Neuronal stem cell (in vitro differentiated cells): ENCODE measurements at regions not wholly inside any gene's neighbourhood (a gene's known extent, or its start where the extent isn't known, plus 50 kb on each side); places are given as distances from the start of the nearest gene placed in this dataset.

Experiments
- DNase-seq: peaks from one replicate; pipeline ENCODE4 v3.0.0-alpha.2; 2013; ENCODE audit warnings: low spot score
- H2AFZ ChIP-seq: one replicate; pipeline ENCODE4 v1.6.1; 2013; ENCODE audit warnings: mild to moderate bottlenecking, low read length, inconsistent platforms
- H2AK5ac ChIP-seq: 2 replicates; pipeline ENCODE4 v1.6.1; 2013; ENCODE audit warnings: low read depth, mild to moderate bottlenecking, inconsistent platforms, low read length, moderate library complexity, mixed read lengths
- H2BK120ac ChIP-seq: 2 replicates; pipeline ENCODE4 v1.6.1; 2013; ENCODE audit warnings: low read depth, mild to moderate bottlenecking, inconsistent platforms, low read length, moderate library complexity, mixed read lengths
- H2BK12ac ChIP-seq: one replicate; pipeline ENCODE4 v1.6.1; 2013; ENCODE audit warnings: low read length, inconsistent platforms
- H2BK15ac ChIP-seq: 2 replicates; pipeline ENCODE4 v1.6.1; 2013; ENCODE audit warnings: mild to moderate bottlenecking, low read length, inconsistent platforms, mixed read lengths
- H2BK5ac ChIP-seq: one replicate; pipeline ENCODE4 v1.6.1; 2013; ENCODE audit warnings: inconsistent platforms, mild to moderate bottlenecking, low read length, moderate library complexity
- H3K14ac ChIP-seq: one replicate; pipeline ENCODE4 v1.6.1; 2013; ENCODE audit warnings: low read length, inconsistent platforms
- H3K18ac ChIP-seq: 2 replicates; pipeline ENCODE4 v1.6.1; 2013; ENCODE audit warnings: low read length, inconsistent platforms
- H3K23ac ChIP-seq: 2 replicates; pipeline ENCODE4 v1.6.1; 2013; ENCODE audit warnings: low read depth, mild to moderate bottlenecking, mixed read lengths, low read length, inconsistent platforms; ENCODE audit not compliant: poor library complexity
- H3K27ac ChIP-seq: replicated peaks from 3 replicates; pipeline ENCODE4 v1.5.1; 2013; ENCODE audit warnings: low read length, inconsistent platforms
- H3K27me3 ChIP-seq, 3 experiments: 2 replicates each; pipeline ENCODE4 v1.6.1; 2013; ENCODE audit warnings: low read length in 3 of 3, mild to moderate bottlenecking in 2 of 3, inconsistent platforms in 1 of 3, low read depth in 1 of 3, mixed read lengths in 1 of 3, moderate library complexity in 1 of 3; ENCODE audit not compliant: control insufficient read depth in 3 of 3, insufficient read depth in 3 of 3
- H3K36me3 ChIP-seq, 2 donors: replicated peaks in 1 of 2; 2 replicates each; pipeline ENCODE4 v1.6.1; 2013; ENCODE audit warnings: low read length in 2 of 2; ENCODE audit not compliant: control insufficient read depth in 2 of 2, insufficient read depth in 2 of 2
- H3K4ac ChIP-seq: 2 replicates; pipeline ENCODE4 v1.6.1; 2013; ENCODE audit warnings: inconsistent platforms, mild to moderate bottlenecking, low read length, moderate library complexity
- H3K4me1 ChIP-seq, 2 donors: 1 replicate in 1 of 2; 2 replicates in 1 of 2; pipeline ENCODE4 v1.6.1; 2013; ENCODE audit warnings: low read length in 2 of 2, low read depth in 1 of 2; ENCODE audit not compliant: control insufficient read depth in 2 of 2, insufficient read depth in 1 of 2
- H3K4me2 ChIP-seq: one replicate; pipeline ENCODE4 v1.6.1; 2013; ENCODE audit warnings: mild to moderate bottlenecking, low read length, inconsistent platforms; ENCODE audit not compliant: insufficient read depth, poor library complexity, severe bottlenecking
- H3K4me3 ChIP-seq, 2 donors: 2 replicates each; pipeline ENCODE4 v1.5.1; 2013; ENCODE audit warnings: low read length in 2 of 2, mild to moderate bottlenecking in 2 of 2, inconsistent platforms in 1 of 2, moderate library complexity in 1 of 2
- H3K79me1 ChIP-seq: one replicate; pipeline ENCODE4 v1.6.1; 2013; ENCODE audit warnings: low read depth, mild to moderate bottlenecking, inconsistent platforms, low read length, moderate library complexity
- H3K9ac ChIP-seq: one replicate; pipeline ENCODE4 v1.6.1; 2013; ENCODE audit warnings: mild to moderate bottlenecking, low read depth, low read length, inconsistent platforms; ENCODE audit not compliant: poor library complexity
- H3K9me3 ChIP-seq, 2 donors: replicated peaks in 1 of 2; 2 replicates each; pipeline versions ENCODE3 to v1.6.1; 2013; ENCODE audit warnings: low read length in 2 of 2, mild to moderate bottlenecking in 2 of 2, inconsistent platforms in 1 of 2, low read depth in 1 of 2, mixed read lengths in 1 of 2, moderate library complexity in 1 of 2; ENCODE audit not compliant: control insufficient read depth in 2 of 2, insufficient read depth in 1 of 2
- H4K8ac ChIP-seq: one replicate; pipeline ENCODE4 v1.6.1; 2013; ENCODE audit warnings: low read depth, mild to moderate bottlenecking, inconsistent platforms, low read length, moderate library complexity
- H4K91ac ChIP-seq: one replicate; pipeline ENCODE4 v1.6.1; 2013; ENCODE audit warnings: low read length, low read depth, mild to moderate bottlenecking, inconsistent platforms; ENCODE audit not compliant: poor library complexity
- WGBS, 2 donors: extraction: QIAGEN DNeasy Blood & Tissue Kit; methylation state at CpG; one replicate each; pipeline ENCODE4 v1.1.7; 2013; ENCODE audit warnings: missing lambda C conversion rate in 2 of 2, mixed read lengths in 1 of 2; ENCODE audit not compliant: insufficient read length in 2 of 2, insufficient replicate concordance in 1 of 2; ENCODE audit errors: extremely low coverage in 2 of 2; 5-methylcytosine and 5-hydroxymethylcytosine counted together

- no peaks in the 10 kb centered on the region for H3K27me3 ChIP-seq
- no peak overlapping the region for H2BK15ac ChIP-seq
- no peak overlapping the region for H2AK5ac ChIP-seq
- H3K4me3 ChIP-seq, result no peak overlapping the region
- H2AFZ ChIP-seq, result no peak overlapping the region
- H3K18ac ChIP-seq, result no peak overlapping the region
- peaks cover 5 to 6% of the 10 kb centered on the region in 2 donors for H3K4me1 ChIP-seq
- no peak overlapping the region for H3K23ac ChIP-seq
- no peak overlapping the region for H3K27ac ChIP-seq
- no peak for DNase-seq
- H3K36me3 ChIP-seq, result no peaks in the 10 kb centered on the region
- no peak overlapping the region for H3K9ac ChIP-seq
- no peaks in the 10 kb centered on the region for H3K9me3 ChIP-seq
- no peak overlapping the region for H3K14ac ChIP-seq
- no peak overlapping the region for H4K8ac ChIP-seq
- H2BK120ac ChIP-seq, result no peak overlapping the region
- H3K4me2 ChIP-seq, result no peak overlapping the region
- WGBS, 2 donors, result no CpG with 5 or more reads among the region's 2 CpGs
- H2BK12ac ChIP-seq, result no peak overlapping the region
- H2BK5ac ChIP-seq, result no peak overlapping the region
- H4K91ac ChIP-seq, result no peak overlapping the region
- no peak overlapping the region for H3K4ac ChIP-seq
- no peaks in the 10 kb centered on the region for H3K79me1 ChIP-seq
Observed at GRCh38 chr4:13166214-13166613, 317.9 kb downstream of the RAB28 start.

GRCh38 chr4:13164783-13165331 is 319.3 kb downstream of the RAB28 start:
- no peak overlapping the region for H4K91ac ChIP-seq
- no peaks in the 10 kb centered on the region for H3K9me3 ChIP-seq
- H2BK120ac ChIP-seq, result no peak overlapping the region
- no peak for DNase-seq
- H3K4me3 ChIP-seq, result no peak overlapping the region
- no peak overlapping the region for H3K9ac ChIP-seq
- no peak overlapping the region for H3K4me2 ChIP-seq
- no peaks in the 10 kb centered on the region for H3K79me1 ChIP-seq
- H3K4me1 ChIP-seq, result peaks cover 5 to 6% of the 10 kb centered on the region in 2 donors
- no peak overlapping the region for H3K18ac ChIP-seq
- H2AFZ ChIP-seq, result no peak overlapping the region
- H2BK15ac ChIP-seq, result no peak overlapping the region
- H4K8ac ChIP-seq, result no peak overlapping the region
- H2AK5ac ChIP-seq, result no peak overlapping the region
- H3K14ac ChIP-seq, result no peak overlapping the region
- H3K27ac ChIP-seq, result no peak overlapping the region
- no CpG with 5 or more reads among the region's 6 CpGs for WGBS, 2 donors
- H2BK5ac ChIP-seq, result no peak overlapping the region
- no peak overlapping the region for H2BK12ac ChIP-seq
- H3K27me3 ChIP-seq, result no peaks in the 10 kb centered on the region
- H3K23ac ChIP-seq, result no peak overlapping the region
- H3K4ac ChIP-seq, result no peak overlapping the region
- no peaks in the 10 kb centered on the region for H3K36me3 ChIP-seq

- Histone ChIP-seq H2BK120ac (no peak overlapping the region), H3K36me3 (no peaks in the 10 kb centered on the region), H3K27me3 (no peaks in the 10 kb centered on the region), H2BK5ac (no peak overlapping the region), H2BK12ac (no peak overlapping the region), H3K4ac (no peak overlapping the region), H3K79me1 (no peaks in the 10 kb centered on the region), H3K9me3 (no peaks in the 10 kb centered on the region), H3K18ac (no peak overlapping the region), H2AFZ (no peak overlapping the region), H3K4me3 (no peak overlapping the region), H3K4me1 (peaks cover 5 to 6% of the 10 kb centered on the region in 2 donors), H2AK5ac (no peak overlapping the region), H3K9ac (no peak overlapping the region), H3K4me2 (no peak overlapping the region), H4K91ac (no peak overlapping the region), H4K8ac (no peak overlapping the region), H3K14ac (no peak overlapping the region), H2BK15ac (no peak overlapping the region), H3K23ac (no peak overlapping the region), H3K27ac (no peak overlapping the region)
- no CpG with 5 or more reads among the region's 5 CpGs for WGBS, 2 donors
- DNase-seq, result no peak
Observed at GRCh38 chr4:13162886-13163285, 321.3 kb downstream of the RAB28 start.

- no CpG with 5 or more reads among the region's 2 CpGs for WGBS, 2 donors
Observed at GRCh38 chr4:13160920-13161319, 323.2 kb downstream of the RAB28 start.

More at GRCh38 chr4:13160920-13161319, 323.2 kb downstream of the RAB28 start:
- Histone ChIP-seq H3K18ac (no peak overlapping the region), H3K14ac (no peak overlapping the region), H3K4me2 (no peak overlapping the region), H2BK120ac (no peak overlapping the region), H3K9me3 (no peaks in the 10 kb centered on the region), H3K4me1 (peaks cover 5 to 6% of the 10 kb centered on the region in 2 donors), H3K27ac (no peak overlapping the region), H4K8ac (no peak overlapping the region), H2BK5ac (no peak overlapping the region), H3K27me3 (no peaks in the 10 kb centered on the region), H2BK15ac (no peak overlapping the region), H3K9ac (no peak overlapping the region), H3K4ac (no peak overlapping the region), H2AFZ (no peak overlapping the region), H4K91ac (no peak overlapping the region), H3K4me3 (no peak overlapping the region), H3K36me3 (no peaks in the 10 kb centered on the region), H2BK12ac (no peak overlapping the region), H3K79me1 (no peaks in the 10 kb centered on the region), H3K23ac (no peak overlapping the region), H2AK5ac (no peak overlapping the region)
- no peak for DNase-seq
